OCI-LY3 (cell line): ENCODE measurements at regions not wholly inside any gene's neighbourhood (a gene's known extent, or its start where the extent isn't known, plus 50 kb on each side); places are given as distances from the start of the nearest gene placed in this dataset.

Source experiments
- EZH2phosphoT487 ChIP-seq: fragments of 200-600 bp; shearing (Covaris generic); IDR thresholded peaks from 2 replicates; pipeline ENCODE4 v1.6.1; 2018; ENCODE audit warnings: antibody characterized with exemption, mixed run types, low read depth
- TF ChIP-seq, protein P1 (sequence below): fragments of 200-600, 300-600 bp; sonication (generic); IDR thresholded peaks from 2 replicates; pipeline ENCODE4 v1.5.1; 2014; ENCODE audit warnings: antibody characterized with exemption, low read length, low read depth

DNA sequence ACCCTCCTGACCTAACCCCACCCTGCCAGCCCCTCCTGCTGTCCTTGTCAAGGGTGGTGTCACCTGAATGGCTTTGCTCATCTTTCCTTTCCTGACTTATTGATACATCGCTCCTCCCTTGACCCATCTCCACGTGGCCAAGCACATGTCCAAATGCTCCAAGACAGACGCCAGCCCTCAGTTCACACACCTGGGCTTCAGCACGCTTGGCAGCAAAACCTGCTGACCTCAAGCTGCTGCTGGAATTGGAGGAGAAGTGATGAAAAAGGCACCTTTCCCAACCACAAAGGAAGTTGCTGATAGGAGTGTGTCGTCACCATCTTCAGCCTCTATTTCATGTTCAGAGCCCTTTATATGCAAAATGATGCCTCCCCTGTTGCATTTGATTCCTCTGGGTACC lies 141.3 kb downstream of the TLE3 start:
- TF ChIP-seq, protein P1, sequence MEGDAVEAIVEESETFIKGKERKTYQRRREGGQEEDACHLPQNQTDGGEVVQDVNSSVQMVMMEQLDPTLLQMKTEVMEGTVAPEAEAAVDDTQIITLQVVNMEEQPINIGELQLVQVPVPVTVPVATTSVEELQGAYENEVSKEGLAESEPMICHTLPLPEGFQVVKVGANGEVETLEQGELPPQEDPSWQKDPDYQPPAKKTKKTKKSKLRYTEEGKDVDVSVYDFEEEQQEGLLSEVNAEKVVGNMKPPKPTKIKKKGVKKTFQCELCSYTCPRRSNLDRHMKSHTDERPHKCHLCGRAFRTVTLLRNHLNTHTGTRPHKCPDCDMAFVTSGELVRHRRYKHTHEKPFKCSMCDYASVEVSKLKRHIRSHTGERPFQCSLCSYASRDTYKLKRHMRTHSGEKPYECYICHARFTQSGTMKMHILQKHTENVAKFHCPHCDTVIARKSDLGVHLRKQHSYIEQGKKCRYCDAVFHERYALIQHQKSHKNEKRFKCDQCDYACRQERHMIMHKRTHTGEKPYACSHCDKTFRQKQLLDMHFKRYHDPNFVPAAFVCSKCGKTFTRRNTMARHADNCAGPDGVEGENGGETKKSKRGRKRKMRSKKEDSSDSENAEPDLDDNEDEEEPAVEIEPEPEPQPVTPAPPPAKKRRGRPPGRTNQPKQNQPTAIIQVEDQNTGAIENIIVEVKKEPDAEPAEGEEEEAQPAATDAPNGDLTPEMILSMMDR, result no peak
- TF ChIP-seq EZH2phosphoT487, result no peak
